SHP77 (cell line): ENCODE measurements at regions not wholly inside any gene's neighbourhood (a gene's known extent, or its start where the extent isn't known, plus 50 kb on each side); places are given as distances from the start of the nearest gene placed in this dataset.
"Not testable (repeated sequence)": the region's sequence is repeated elsewhere in the genome, so short reads cannot be mapped to it uniquely, and the experiment has no call there.

Experiments
- DNase-seq, 2 experiments: peaks; one replicate each; lab custom pipeline; 2025; lab: John Stamatoyannopoulos, UW

DNA sequence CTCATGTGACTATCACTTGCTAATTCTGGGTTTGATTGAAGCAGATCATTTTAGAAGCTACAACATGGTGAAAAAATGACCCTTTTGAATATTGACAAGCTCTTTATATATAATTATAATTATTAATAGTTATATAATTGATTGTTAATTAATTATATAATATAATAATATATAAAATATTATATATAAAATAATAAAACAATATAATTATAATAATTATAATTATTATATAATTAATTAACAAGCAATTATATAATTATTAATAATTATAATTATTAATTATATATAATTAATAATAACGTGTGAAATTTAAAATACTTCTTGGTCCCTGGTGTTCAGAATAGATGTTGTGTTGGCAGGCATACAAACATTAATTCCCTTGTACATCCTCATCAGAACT lies 404.1 kb upstream of the CDH19 start:
- no peak for DNase-seq

DNA sequence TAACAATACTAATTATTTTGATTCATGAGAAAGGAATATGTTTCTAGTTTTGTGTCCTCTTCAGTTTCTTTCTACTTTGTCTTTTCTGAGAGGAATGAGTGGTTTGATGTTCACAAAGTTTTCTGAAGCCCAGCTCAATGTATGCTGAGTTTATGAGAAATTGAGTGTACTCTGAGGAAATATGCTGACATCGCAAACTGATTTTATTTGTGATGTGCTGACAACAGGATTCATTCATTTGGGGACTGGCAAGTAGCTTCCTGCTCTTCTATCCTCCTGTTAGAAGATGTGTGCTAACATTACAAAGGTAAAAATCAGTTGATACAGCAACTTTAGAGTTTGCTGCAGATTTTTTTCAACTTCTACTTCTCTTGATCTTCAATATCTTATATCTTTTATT lies 403.2 kb upstream of the CDH19 start:
- no peak for DNase-seq

DNA sequence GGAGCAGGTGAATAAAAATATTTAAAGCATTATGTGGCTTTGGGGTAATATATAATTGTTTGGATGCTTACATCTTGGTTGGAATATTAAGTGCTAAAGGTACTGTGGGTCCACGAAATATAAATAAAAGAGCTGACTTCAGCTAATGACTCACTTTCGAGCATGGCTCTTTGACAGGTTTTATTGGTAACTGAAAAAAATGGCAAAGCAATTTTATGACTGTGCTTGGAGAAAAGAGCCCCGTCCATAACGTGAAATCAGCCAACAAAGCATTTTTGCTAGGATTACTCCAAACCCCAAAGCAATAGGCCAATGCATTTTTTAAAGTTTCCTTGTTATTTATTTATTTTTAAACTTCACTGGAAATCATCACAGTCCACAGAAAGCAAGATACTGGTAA lies 397.2 kb upstream of the CDH19 start:
- no peak for DNase-seq

DNA sequence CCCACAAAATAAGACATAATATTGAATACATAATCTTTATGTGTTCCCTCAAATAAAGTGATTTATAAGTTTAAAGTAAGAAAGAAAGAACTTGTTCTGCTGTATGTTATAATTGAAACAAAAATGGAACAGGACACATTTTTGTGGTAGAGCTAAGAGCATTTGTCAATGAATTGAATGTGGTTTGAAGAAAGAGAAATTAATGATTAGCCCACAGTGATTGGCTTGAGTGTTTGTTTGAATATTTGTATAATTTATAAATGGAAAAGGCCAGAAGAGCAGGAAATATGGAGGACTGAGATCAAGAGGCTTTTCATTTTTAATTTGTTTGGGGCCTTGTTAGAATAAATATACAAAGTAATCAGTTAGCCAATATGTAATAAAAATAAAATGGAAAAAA lies 395.1 kb upstream of the CDH19 start:
- DNase-seq, result no peak

DNA sequence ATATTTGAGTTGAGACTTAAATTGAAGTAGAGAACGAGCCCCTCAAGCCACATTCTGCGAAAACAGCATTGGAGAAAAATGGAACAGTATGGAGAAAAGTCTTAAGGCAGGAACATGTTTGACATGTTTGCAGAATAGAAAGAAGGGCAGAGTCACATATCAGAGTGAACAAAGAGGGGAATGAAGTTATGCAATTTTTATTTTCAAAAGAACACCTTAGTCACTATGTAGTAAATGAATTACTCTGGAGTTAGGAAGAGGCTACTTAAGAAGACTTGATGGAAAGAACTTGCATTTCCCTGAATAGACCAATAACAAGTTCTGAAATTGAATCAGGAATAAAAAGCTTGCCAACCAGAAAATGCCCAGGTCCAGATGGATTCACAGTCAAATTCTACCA lies 391.4 kb upstream of the CDH19 start:
- no peak for DNase-seq

DNA sequence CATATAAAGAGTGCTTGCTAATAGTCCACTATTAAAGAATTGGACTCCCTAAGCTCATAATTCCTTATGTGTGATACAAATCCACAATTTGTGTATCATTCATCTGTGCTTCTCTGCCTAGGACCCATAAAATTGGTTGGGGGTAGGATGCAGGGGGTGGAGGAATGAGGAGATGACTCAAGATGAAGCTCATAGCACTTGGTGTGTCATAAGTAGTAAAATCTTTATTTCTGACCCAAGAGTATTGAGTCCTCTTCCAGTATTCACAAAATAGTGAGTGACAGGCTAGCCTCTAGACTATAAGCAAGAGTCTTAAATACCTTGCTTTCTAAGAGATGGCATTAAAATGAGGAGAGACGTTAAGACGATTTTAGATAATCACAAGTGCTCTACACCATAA lies 390.9 kb upstream of the CDH19 start:
- no peak for DNase-seq

DNA sequence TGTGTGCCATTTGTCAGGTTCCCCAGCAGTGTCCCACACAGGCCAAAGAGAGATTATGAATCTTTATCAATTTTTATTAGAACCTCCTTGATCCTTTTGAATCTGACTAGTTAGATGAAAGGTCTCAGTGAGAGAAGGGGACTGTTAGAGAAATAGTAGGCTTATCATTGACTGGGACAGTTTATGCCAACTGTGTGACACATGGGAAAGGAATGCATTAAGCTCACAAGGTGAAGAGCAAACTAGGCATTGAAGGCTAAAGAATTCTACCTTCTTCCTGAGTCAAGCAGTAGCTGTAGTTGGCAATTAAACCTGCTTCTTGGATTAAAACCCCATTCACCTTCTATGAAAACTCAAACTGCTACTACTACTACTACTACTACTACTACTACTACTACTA lies 389.6 kb upstream of the CDH19 start:
- no peak for DNase-seq

DNA sequence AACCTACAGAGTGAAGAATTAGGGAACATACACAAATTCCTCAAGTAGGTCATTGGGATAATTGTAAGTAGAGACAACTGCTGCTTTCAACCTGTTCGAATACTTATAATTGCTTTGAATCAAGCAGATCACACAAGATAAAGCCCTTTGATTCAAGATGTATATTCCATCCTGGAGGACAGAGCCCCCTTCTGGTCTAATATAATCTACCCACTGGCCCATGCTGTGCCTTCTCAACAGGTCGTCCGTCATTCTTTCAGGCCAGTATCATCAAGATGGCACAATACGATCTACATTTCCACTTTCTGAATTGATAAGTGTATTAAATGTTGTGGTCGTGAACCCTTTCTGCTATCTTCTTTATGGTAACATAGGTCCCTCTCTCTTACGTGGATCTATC lies 387.0 kb upstream of the CDH19 start:
- DNase-seq, result no peak

DNA sequence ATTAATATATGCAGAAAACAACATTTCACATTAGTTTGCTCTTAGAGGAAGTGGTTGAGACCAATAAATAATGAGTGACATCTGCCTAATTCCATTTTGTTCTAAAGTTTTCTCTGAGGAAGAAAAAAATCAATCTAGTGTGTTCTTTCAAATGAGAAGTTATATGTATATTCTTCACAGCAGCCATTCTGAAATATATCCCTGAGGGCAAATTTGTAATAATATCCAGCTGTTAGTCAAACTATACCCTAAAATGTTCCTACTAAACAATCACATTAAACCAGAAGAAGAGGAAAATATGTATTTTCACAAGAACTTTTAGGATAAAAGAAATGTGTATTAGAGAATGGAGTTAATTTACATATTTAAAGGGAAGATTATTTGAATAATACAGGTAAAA lies 375.1 kb upstream of the CDH19 start:
- no peak for DNase-seq

DNA sequence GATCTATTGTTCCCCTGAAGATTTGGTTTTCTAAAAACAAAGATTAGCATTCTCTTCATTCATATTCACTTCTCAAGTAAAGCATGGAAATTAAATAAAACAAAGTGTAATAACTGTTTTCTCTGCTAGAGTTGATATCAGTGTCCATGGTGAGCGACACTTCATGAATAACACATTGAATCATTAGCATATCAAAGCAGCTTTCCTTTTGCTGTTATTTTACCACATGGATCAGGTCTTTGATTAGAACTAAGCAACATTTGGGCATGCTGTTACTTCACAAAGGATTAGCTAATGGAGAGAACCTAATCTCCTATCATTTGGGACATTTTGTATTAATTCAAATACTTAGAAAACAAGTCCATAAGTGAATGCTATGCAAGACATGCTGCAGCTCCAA lies 368.8 kb upstream of the CDH19 start:
- peak in 1 of 2 experiments; percentile 23 for DNase-seq

DNA sequence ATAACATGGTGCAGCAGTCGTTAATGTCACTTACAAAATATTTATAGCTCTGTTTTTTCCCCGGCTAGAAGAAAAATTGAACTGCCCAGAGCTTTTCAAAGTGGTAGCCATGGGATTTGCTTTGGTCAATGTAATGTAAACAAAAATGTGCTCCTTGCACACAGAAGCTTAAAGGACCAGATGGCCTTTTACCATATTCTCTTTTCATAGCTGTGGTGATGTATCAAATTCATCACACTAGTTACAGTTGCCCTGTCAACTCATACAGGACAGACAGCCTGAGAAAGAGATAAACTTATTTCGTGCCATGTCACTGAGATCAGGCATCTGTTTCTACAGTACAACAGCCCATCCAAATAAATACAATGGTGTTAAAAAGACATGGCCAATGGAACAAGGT lies 368.1 kb upstream of the CDH19 start:
- DNase-seq, result peak; percentile 70 to 86

DNA sequence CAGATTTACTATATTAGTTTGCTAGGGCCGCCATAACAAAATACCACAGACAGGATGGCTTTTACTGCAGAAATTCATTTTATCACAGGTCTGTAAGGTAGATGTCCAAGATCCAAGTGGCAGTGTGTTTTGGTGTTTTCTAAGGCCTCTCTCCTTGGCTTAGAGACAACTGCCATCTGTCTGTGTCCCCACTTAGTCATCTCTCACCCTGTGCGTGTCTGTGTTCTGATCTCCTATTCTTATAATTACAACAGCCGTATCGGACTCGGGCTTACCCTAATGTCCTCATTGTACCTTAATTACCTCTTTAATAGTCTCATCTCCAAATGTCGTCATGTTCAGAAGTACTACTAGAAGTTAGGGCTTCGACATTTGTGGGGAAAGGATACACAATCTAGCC lies 362.3 kb upstream of the CDH19 start:
- DNase-seq, result no peak

DNA sequence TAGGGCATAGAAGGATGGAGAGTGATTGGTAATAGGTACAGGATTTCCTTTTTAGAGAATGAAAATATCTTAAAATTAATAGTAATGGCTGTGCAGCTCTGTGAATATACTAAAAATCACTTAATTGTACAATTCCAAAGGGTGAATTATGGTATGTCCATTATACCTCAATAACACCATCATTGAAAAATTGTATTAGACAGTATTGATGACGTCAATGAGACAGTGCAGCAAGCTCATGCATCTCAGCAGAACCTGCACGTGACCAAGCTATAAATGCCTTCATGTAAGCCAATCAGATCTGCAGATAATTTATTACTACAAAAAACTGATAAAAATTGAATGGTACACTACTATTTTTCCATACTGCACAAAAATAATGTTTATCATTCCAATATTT lies 354.4 kb upstream of the CDH19 start:
- no peak for DNase-seq

DNA sequence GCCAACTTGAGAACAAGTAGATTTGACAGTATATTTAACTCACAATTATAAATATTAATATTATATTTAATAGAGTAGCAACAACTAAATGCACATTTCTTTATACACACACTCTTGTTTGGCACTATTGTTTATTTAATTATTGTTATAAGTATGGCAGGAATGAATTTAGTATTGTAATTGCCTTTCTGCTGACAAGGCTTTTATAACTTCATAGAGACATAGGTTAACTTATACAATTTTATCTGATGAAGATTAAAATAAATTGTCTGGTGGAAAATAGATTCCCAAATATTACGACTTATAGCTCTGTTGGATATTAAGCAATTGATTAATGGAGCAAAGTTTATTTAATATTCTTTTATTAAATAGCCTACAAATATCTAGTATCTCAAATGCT lies 347.9 kb upstream of the CDH19 start:
- DNase-seq, result no peak

DNA sequence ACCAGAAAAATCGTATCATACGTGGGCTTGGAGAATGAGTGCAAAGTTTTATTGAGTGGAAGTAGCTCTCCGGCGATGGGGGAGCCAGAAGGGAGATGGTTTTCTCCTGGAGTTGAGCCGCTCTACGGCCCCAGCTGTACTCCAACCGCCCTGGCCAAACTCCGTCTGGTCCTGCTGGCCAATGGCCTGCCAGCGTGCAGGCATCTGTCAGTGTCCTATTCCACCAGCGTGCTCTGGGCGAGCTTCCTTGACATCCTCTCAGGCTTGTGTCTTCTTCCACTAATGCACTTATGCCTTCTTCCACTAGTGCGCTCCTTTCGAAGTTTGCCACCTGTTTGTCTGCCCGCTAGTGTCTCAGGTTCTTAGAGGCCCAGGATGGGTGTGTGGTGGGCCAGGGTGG lies 345.5 kb upstream of the CDH19 start:
- DNase-seq, result no peak

DNA sequence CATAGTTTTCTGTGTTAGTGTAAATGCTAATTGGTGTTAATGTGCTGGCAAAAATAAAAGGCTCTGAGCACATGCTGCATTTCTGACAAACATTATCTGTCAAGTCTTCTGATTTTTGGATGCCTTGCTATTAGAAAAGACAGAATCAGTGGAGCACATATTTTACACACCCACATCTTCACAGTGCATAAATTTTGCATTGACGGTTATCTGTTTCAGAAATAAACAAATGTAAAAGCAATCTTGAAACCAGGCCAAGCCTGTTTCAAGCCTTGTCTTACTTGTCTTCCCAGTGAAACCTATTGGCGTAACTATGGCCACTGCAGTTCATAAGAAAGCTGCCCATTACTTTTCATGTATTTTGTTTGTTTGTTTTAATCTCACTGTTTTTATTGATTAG lies 333.7 kb upstream of the CDH19 start:
- no peak for DNase-seq

DNA sequence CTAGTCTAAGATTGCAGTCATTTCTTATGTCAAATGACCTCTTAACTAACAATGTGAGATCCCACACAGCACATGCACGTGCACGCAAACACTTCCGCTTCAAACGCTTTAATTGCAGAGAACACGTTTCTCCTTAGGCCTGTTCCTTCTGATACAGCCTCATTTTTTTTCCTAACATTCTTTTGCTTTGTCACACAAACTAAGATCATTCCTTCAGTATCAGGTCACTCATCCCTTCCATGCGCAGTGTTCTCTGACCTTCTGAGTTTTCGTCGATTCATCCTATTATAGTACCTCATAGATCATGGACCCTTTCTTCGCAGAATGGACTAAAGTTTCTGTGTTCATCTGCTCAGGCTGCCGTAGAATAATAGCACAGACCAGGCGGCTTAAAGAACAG lies 327.1 kb upstream of the CDH19 start:
- no peak for DNase-seq

DNA sequence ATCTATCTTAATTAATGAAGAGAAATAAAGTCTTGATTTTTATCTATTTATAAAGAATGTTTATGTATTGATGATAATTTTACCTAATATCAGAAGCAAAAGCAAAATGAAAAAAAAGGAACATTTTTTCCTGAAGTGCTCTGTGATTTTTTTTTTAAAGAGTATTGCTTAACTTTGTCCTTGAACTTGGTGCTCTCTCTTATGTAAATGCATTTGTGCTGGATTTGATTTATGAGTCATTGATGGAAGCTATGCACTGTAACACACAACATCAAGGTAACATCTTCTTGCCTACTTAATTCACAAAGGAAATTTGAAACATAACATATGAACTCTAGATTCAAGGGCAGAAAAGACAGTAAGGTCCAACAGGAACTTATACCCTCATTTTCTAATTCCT lies 312.9 kb upstream of the CDH19 start:
- DNase-seq, result no peak

DNA sequence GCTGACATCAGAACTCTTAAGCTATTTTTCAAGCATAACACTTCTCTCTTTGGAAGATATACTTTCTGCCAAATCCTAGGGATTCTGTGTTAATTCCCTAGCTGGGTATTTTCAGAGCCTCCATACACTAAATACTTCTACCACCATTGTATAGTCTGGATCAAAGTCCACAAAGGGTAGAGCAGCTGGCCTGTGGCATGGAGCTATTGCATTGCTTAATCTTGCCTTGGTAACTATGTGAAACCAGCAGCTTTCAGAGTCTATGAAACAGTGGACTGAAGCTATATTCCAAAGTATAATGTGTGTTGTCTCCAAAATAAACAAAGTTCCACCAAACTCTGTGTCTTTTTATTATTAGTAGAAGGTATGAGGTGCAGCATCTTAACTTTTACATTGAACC lies 296.9 kb upstream of the CDH19 start:
- no peak for DNase-seq

DNA sequence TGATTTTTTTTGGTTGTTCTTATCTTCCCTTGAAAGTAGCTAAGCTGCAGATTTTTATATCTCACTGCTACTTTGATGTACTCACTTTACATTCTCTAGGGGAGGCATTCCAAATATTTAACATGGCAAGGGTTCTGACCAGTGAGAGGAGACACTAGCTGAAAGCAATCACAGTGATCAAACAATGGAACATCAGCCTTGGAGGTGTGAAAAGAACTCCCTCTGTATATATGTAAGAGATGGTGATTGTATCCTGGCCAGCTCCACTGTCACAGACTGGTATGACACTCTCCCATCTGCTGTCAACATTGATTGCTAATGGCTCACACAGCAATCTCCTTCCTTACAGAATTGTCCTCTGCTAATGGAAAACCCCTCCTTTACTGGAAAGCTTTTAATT lies 291.7 kb upstream of the CDH19 start:
- no peak for DNase-seq

DNA sequence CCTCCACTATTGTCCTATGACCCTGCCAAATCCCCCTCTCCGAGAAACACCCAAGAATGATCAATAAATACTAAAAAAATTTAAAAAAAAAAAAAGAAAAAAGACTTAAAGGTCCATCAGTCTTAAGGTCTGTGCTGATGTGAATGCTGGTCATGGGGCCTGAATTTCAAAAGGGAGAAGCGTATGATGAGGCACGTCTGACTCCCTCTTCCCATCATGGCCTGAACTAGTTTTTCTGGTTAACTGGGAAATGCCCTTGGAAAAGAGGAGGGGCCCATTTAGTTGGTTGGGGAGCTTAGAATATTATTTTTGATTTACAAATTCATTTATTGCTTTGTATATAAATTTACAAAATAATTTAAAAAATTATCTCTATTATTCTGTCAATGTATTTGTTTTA lies 291.0 kb upstream of the CDH19 start:
- no peak for DNase-seq

DNA sequence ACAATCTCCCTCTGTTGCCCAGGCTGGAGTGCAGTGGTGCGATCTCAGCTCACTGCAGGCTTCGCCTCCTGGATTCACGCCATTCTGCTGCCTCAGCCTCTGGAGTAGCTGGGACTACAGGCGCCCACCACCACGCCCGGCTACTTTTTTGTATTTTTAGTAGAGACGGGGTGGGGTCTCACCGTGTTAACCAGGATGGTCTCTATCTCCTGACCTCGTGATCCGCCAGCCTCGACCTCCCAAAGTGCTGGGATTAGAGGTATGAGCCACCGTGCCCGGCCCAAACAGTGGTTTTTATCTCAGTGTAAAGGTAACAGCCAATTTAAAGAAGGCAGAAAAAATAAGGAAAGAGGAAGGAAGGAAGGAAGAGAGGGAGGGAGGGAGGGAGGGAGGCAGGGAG lies 288.5 kb upstream of the CDH19 start:
- DNase-seq, result not testable (repeated sequence)

DNA sequence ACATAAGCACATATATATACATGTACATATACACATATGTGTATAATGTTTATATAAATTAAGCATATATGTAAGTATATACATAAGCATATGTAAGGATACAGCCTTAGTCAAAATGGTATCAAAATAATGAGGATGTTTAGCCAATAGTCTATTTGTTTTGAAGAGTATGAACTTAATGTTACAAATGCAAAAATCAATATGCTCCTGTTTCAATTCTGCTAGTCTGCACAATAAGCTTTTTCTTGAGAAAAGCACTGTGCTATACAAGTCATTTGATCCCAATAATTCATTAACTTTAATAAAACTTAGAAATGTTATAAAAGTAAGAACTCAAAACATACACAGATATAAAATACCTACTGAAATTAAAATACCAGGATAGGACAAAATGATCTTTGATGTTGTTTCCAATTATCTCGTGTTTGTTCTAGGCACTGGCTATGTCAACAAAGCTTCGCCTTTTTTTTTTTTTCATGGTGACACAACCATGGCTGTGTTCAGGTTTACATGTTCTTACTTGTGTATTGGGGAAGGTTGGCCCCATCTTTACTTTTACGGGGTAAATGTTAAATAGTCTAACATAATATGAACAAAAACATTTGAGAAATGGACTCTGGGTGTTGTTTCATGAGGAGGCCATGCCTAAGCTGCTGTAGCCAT lies 271.1 kb upstream of the CDH19 start:
- no peak for DNase-seq

DNA sequence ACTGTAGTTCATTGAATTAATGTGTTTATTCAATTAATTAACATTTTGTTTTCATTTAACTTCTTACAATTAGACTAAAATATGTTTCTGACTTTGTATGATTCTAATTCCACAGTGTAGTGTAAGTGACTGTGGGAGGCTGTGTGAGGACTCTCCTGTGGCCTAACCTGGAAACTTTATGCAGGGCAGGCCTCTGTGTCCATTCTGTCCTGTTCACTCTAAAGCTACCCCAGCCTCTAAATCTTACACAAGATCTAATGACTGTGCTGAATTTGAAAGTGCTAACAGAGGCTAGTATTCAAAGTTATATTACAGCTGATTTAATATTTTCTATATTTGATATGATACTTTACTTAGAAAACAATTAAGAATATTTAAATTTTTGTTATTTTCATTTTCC lies 270.5 kb upstream of the CDH19 start:
- DNase-seq, result peak in 1 of 2 experiments; percentile 17

DNA sequence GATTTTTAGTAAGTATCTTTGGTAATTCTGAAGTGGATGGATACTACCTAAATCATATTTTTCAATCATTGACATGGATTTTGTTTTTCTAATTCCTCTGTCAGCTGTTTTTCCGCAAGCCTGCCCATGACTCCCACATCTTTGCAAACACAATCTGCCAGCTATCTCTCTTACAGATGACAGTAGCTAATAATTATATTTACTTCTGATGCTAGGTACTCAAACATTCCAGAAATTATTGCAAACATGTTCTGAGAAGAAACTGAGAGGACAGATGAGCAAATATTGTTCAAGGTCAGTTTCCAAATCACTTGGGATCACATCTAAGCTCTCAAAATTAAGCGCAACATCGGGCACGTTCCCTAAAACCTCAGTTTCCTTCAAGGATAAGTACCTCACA lies 270.0 kb upstream of the CDH19 start:
- peak; percentile 45 to 63 for DNase-seq
